Stimulated activated CD4-positive, alpha-beta T cell treated with anti-CD3 and anti-CD28 coated beads, TNF-alpha, amount 100 ng/mL, for 4 hours (primary cell): ENCODE measurements at regions not wholly inside any gene's neighbourhood (a gene's known extent, or its start where the extent isn't known, plus 50 kb on each side); places are given as distances from the start of the nearest gene placed in this dataset.

Experiments
- DNase-seq, 3 experiments: peaks; one replicate each; pipeline ENCODE4 v3.0.0-alpha.2; 2020; ENCODE audit warnings: low read depth in 3 of 3

- no peak for DNase-seq
Measured at GRCh38 chr14:54343272-54344121, 53.3 kb upstream of the CDKN3 start.

- no peak for DNase-seq
Measured at GRCh38 chr14:54344445-54344844, 52.4 kb upstream of the CDKN3 start.

- no peak for DNase-seq
Measured at GRCh38 chr14:54346257-54346656, 50.5 kb upstream of the CDKN3 start.
